Prostate gland (tissue), 2 donors: ENCODE measurements at regions not wholly inside any gene's neighbourhood (a gene's known extent, or its start where the extent isn't known, plus 50 kb on each side); places are given as distances from the start of the nearest gene placed in this dataset.

Source experiments
- DNase-seq: peaks from one replicate; pipeline ENCODE4 v3.0.0-alpha.2; 2019; ENCODE audit warnings: low spot score
- H3K27ac ChIP-seq, 2 donors: fragments of 200-600 bp; sonication (generic); 2 replicates each; pipeline ENCODE4 v1.5.1; 2017 to 2019
- H3K27me3 ChIP-seq: fragments of 200-600 bp; sonication (generic); replicated peaks from 2 replicates; pipeline ENCODE4 v1.5.1; 2019; ENCODE audit not compliant: insufficient read depth
- H3K36me3 ChIP-seq, 2 donors: fragments of 200-600 bp; sonication (generic); 1 replicate in 1 of 2; 2 replicates in 1 of 2; pipeline versions ENCODE4 v1.5.1 to v1.8.1; 2017 to 2019
- H3K4me1 ChIP-seq: fragments of 200-600 bp; sonication (generic); replicated peaks from 2 replicates; pipeline ENCODE4 v1.5.1; 2019
- H3K4me3 ChIP-seq, 2 donors: fragments of 200-600 bp; sonication (generic); 2 replicates each; pipeline ENCODE4 v1.5.1; 2017 to 2019
- H3K9me3 ChIP-seq: fragments of 200-600 bp; sonication (generic); 2 replicates; pipeline ENCODE4 v1.5.1; 2017
- CTCF ChIP-seq, 4 experiments: fragments of 200-600 bp in 2 of 4; fragments of 450-650 bp in 2 of 4; sonication (generic) in 2 of 4; IDR thresholded peaks; 1 replicate in 3 of 4; 2 replicates in 1 of 4; pipeline ENCODE4 v1.5.1; 2016 to 2019; ENCODE audit warnings: antibody characterized with exemption in 4 of 4, mild to moderate bottlenecking in 2 of 4, moderate library complexity in 2 of 4
- POLR2A ChIP-seq: fragments of 450-650 bp; IDR thresholded peaks from one replicate; pipeline ENCODE4 v1.6.1; 2016; ENCODE audit warnings: antibody characterized with exemption, mild to moderate bottlenecking
- POLR2AphosphoS5 ChIP-seq: sonication (generic); formaldehyde crosslinking; IDR thresholded peaks from one replicate; pipeline ENCODE4 v1.6.1; 2017; ENCODE audit warnings: antibody characterized with exemption
- WGBS: methylation state at CpG from one replicate; pipeline ENCODE4 v1.1.5; 2018; 5-methylcytosine and 5-hydroxymethylcytosine counted together
- intact Hi-C: fragments of 100-400 bp; cut with DNase I; formaldehyde crosslinking; loops from one replicate; pipeline ENCODE4 v1.14.2; 2022

DNA sequence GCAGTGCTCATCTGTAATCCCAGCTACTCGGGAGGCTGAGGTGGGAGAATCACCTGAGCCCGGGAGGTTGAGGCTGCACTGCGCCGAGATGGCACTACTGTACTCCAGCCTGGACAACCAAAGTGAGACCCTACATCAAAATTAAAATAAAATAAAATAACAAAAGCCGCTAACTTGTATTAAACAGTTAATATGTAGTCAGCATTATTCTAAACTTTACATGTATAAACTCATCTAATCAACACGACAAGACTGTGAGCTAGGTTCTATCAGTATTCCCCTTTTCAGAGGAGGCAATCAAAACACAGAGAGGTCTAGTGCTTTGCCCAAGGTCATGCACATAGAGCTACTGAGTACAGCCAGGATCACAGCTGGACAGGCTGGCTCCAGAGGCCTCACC lies 111.7 kb upstream of the LINGO1 start:
- Histone ChIP-seq H3K4me1 (no peaks in the 10 kb centered on the region), H3K27ac (no peak overlapping the region), H3K4me3 (no peak overlapping the region), H3K9me3 (no peaks in the 10 kb centered on the region), H3K27me3 (peaks cover 2% of the 10 kb centered on the region), H3K36me3 (no peaks in the 10 kb centered on the region)
- TF ChIP-seq CTCF (IDR thresholded peaks at IDR 0.05) (no peak), POLR2A (no peak), POLR2AphosphoS5 (no peak)
- no peak for DNase-seq
- intact Hi-C loops = no loop called here
- 90% methylated on average over 6 of the region's 6 CpGs for WGBS

DNA sequence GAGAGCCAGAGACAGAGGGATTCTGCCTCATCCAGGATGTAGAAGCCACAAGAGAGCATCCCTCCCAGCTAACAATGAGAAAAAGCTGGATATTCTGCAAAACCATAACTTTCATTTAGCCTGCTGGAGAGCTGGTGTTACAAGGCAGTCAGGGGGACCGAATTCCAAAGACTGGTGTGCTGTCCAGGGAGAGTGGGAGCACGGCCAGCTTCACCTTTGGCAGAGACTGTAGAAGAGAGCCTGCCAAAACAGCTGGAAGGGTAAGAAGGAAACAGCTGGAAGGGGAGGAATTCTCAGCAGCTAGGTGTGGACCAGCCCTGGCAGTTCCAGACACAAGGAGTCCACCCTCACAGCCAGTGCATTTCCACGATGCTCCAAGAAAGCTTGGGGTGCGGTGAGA lies 109.9 kb upstream of the LINGO1 start:
- H3K4me1 ChIP-seq = no peaks in the 10 kb centered on the region
- H3K27ac ChIP-seq = no peak overlapping the region
- H3K36me3 ChIP-seq = no peaks in the 10 kb centered on the region
- WGBS = 41% methylated on average over 4 of the region's 4 CpGs
- no peak for TF ChIP-seq POLR2A
- TF ChIP-seq CTCF (IDR thresholded peaks at IDR 0.05) = no peak
- TF ChIP-seq POLR2AphosphoS5 = no peak
- no peaks in the 10 kb centered on the region for H3K9me3 ChIP-seq
- intact Hi-C loops = no loop called here
- no peak overlapping the region for H3K4me3 ChIP-seq
- peaks cover 6% of the 10 kb centered on the region for H3K27me3 ChIP-seq
- no peak for DNase-seq

DNA sequence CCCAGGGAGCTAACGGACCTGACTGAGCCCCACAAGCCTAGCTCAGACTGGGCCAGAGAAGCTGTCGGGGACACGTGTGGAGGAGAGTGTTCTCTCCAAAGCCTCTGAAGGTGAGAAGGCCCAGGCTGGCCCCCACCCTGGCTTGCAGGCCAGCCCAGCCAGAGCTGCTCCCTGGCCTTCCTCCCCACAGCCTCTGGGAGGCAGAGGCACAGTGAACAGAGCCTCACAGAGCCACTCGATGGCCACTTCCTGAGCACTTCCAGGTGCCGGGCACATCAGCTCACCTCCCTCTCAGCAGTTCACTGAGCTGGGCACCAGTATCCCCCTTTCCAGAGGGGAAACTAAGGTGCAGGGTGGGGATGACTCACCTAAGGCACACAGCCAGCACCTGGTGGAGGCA lies 109.4 kb upstream of the LINGO1 start:
- TF ChIP-seq CTCF (IDR thresholded peaks at IDR 0.05) = no peak
- no peak for TF ChIP-seq POLR2AphosphoS5
- no peak for TF ChIP-seq POLR2A
- no peaks in the 10 kb centered on the region for H3K4me1 ChIP-seq
- H3K4me3 ChIP-seq = no peak overlapping the region
- H3K9me3 ChIP-seq = no peaks in the 10 kb centered on the region
- intact Hi-C loops = no loop called here
- peaks cover 6% of the 10 kb centered on the region for H3K27me3 ChIP-seq
- no peaks in the 10 kb centered on the region for H3K36me3 ChIP-seq
- no peak for DNase-seq
- H3K27ac ChIP-seq = no peak overlapping the region
- 84% methylated on average over 5 of the region's 5 CpGs for WGBS

DNA sequence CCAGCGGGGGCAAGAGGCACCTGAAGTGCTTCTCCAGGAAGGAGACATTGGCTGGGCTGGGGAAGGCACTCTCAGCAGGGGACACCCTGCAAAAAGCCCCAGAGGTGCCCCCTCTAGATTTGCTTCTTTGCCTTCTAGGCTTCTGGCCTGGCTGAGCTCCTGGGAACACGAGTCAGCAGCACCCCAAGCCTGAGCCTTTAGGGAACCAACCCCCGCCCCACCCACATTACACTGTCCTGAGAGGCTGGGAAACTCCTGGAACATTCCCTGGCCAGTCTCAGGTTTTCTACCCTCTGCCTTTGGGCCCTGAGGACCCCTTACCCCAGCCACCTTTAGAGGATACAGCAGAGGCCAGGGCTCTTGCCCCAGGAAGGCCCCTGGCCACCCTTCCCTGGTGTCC lies 108.4 kb upstream of the LINGO1 start:
- no peak for DNase-seq
- Histone ChIP-seq H3K27me3 (peaks cover 6% of the 10 kb centered on the region), H3K27ac (no peak overlapping the region), H3K9me3 (no peaks in the 10 kb centered on the region), H3K4me1 (no peaks in the 10 kb centered on the region), H3K4me3 (no peak overlapping the region), H3K36me3 (no peaks in the 10 kb centered on the region)
- intact Hi-C loops = no loop called here
- no peak for TF ChIP-seq POLR2AphosphoS5
- no peak for TF ChIP-seq POLR2A
- no peak for TF ChIP-seq CTCF (IDR thresholded peaks at IDR 0.05)
- WGBS = 93% methylated on average over 3 of the region's 3 CpGs

DNA sequence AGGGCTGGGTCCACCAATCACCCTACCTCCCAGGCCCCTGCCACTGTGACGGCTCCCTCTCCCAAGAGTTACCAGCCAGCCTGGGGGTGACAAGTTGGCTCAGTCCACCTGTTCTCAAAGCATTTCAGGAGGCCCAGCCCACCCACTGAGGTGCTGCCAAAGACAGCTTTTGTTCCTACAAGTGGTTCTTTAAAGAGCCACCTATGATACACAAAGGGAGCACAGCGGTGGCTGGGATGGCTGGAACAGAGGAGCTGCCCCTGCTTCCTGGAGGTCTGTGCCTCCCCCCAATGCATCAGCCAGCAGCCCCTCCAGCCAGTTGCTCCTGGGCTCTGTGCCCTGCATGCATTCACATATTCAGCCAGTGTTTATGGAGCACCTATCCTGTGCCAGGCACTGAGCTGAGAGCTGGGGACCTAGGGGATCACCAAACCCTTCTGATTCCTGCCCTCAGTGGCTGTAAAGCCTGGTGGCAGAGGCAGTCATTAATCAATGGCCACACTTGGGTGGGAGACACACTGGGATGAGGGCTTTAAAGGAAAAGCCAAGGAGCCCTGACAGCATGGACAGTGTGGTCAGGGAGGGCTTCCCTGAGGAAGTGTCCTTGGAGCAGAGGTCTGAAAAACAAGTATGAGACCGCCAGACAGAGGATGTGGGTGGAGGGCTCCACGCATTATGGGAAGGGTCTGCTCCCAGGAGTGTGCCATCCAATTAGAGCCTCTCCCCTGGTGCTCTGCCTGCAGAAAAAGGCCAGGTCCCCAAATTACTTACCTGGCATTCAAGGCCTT lies 107.1 kb upstream of the LINGO1 start:
- no peak overlapping the region for H3K27ac ChIP-seq
- peaks cover 6% of the 10 kb centered on the region for H3K27me3 ChIP-seq
- TF ChIP-seq CTCF (IDR thresholded peaks at IDR 0.05) (no peak), POLR2AphosphoS5 (no peak)
- H3K36me3 ChIP-seq = no peaks in the 10 kb centered on the region
- H3K9me3 ChIP-seq = no peaks in the 10 kb centered on the region
- H3K4me3 ChIP-seq = no peak overlapping the region
- 51% methylated on average over 3 of the region's 4 CpGs for WGBS
- no peak for DNase-seq
- H3K4me1 ChIP-seq = no peaks in the 10 kb centered on the region
- intact Hi-C loops = no loop called here
